22Rv1 (cell line): ENCODE measurements at regions not wholly inside any gene's neighbourhood (a gene's known extent, or its start where the extent isn't known, plus 50 kb on each side); places are given as distances from the start of the nearest gene placed in this dataset.

ENCODE experiments used
- CTCF ChIP-seq: fragments of 450-650 bp; IDR thresholded peaks from 2 replicates; pipeline ENCODE4 v1.5.1; 2017; ENCODE audit warnings: mild to moderate bottlenecking
- ZFX ChIP-seq: fragments of 450-650 bp; IDR thresholded peaks from 2 replicates; pipeline ENCODE4 v1.6.1; 2017; ENCODE audit warnings: antibody characterized with exemption, borderline replicate concordance

GRCh38 chr15:31781261-31781660 is 249.1 kb upstream of the CHRNA7 start:
- TF ChIP-seq CTCF, result no peak
- no peak for TF ChIP-seq ZFX
